Astrocyte of the cerebellum (primary cell): ENCODE measurements at regions not wholly inside any gene's neighbourhood (a gene's known extent, or its start where the extent isn't known, plus 50 kb on each side); places are given as distances from the start of the nearest gene placed in this dataset.

Experiments
- DNase-seq: peaks from one replicate; pipeline ENCODE4 v3.0.0-alpha.2; 2011; ENCODE audit warnings: low read depth
- H3K4me3 ChIP-seq: 2 replicates; pipeline ENCODE4 v1.5.1; 2011; ENCODE audit warnings: mild to moderate bottlenecking, low read depth, low read length, moderate library complexity
- in situ Hi-C: cut with HindIII; loops from 2 replicates; pipeline ENCODE4 v1.10.0; 2017; ENCODE audit warnings: low sequenced_read_pairs
- TF ChIP-seq, protein P1 (sequence below): IDR thresholded peaks from 2 replicates; pipeline ENCODE4 v1.5.1; 2012; ENCODE audit warnings: low read length, low read depth, moderate library complexity, mild to moderate bottlenecking; ENCODE audit errors: missing control alignments

DNA sequence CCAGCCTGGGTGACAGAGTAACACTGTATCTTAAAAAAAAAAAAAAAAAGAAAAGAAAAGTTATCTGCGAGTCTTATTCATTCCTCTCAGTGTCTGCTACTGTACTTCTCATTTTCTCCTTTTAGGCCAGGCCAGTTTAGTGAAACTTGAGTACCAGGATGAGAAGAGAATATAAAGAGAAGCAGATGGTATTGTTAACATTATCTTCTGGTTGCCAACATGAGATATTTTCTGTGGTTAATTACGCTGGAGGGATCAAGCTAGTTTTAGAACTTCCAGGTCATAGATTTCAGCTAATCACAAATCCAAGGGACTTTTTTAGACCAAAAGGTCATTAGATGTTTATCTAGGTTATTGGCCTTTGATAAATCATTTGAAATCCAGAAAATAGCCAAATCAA, 252.6 kb upstream of the SMIM30 start:
- in situ Hi-C loops, result no loop called here
- DNase-seq, result peak; percentile 2
- no peak overlapping the region for H3K4me3 ChIP-seq
- TF ChIP-seq, protein P1, sequence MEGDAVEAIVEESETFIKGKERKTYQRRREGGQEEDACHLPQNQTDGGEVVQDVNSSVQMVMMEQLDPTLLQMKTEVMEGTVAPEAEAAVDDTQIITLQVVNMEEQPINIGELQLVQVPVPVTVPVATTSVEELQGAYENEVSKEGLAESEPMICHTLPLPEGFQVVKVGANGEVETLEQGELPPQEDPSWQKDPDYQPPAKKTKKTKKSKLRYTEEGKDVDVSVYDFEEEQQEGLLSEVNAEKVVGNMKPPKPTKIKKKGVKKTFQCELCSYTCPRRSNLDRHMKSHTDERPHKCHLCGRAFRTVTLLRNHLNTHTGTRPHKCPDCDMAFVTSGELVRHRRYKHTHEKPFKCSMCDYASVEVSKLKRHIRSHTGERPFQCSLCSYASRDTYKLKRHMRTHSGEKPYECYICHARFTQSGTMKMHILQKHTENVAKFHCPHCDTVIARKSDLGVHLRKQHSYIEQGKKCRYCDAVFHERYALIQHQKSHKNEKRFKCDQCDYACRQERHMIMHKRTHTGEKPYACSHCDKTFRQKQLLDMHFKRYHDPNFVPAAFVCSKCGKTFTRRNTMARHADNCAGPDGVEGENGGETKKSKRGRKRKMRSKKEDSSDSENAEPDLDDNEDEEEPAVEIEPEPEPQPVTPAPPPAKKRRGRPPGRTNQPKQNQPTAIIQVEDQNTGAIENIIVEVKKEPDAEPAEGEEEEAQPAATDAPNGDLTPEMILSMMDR, result no peak

DNA sequence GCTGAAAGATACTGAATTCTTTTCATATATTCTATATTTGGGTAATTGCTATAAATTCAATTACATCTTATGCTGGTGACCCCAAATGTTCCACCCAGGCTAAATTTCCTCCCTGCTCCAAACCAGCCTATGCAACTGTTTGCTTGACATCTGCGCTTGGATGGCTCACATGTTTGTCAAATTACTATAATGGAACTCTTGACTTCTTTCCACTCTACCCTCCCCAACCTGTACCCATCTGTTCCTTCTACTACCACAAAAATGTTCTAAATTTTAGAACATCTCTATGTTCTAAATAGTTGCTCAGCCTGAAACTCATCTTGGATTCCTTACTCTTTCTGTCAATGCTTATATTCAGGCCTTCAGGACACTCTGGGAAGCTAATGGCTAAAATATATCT, 249.9 kb upstream of the SMIM30 start:
- TF ChIP-seq, protein P1, result no peak
- no peak overlapping the region for H3K4me3 ChIP-seq
- no peak for DNase-seq
- in situ Hi-C loops, result no loop called here

DNA sequence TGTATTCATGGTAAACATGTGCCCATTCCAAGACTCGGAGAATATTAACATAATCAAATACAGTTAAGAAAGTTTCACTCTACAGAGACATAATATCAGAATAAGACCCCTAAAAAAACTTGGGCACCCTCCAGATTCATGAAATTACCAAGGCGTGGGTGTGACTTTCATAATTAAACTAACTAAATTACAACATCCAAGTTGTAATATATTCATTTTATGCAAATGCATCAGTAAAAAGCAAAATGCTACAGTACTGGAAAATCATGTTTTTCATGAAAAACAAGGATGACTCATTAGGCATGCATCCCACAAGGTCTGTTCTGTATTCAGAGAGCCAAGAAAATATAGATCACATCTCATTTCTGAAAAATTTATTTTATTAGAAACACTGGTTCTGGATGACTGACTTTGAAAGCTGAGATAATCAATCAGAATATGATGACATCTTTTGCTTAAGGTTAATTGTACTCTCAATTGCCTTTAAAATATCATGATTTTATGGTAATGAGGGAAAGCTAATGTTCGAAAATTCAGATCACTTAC, 248.8 kb upstream of the SMIM30 start:
- peak; percentile 6 for DNase-seq
- in situ Hi-C loops, result no loop called here
- TF ChIP-seq, protein P1, result no peak
- no peak overlapping the region for H3K4me3 ChIP-seq

DNA sequence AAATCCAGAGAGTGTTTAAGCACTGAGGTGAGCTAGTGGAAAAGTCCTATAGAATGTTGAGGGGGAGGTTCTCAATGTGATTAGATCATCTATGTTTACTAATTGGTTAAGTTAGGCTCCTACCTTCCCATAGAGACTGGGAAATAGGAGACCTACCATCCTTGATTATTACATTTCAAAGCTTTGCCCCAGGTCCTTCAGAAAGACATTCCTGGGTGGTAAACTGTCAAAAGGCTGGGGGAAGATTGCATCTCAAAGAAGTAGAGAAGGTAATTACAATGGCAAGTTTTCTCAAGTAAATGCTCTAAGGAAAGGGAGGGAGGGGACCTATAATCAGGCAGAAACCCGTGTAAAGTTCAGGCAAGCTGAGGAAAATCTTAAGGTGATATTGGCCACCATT, 247.8 kb upstream of the SMIM30 start:
- no peak overlapping the region for H3K4me3 ChIP-seq
- in situ Hi-C loops, result no loop called here
- DNase-seq, result no peak
- TF ChIP-seq, protein P1, result no peak

DNA sequence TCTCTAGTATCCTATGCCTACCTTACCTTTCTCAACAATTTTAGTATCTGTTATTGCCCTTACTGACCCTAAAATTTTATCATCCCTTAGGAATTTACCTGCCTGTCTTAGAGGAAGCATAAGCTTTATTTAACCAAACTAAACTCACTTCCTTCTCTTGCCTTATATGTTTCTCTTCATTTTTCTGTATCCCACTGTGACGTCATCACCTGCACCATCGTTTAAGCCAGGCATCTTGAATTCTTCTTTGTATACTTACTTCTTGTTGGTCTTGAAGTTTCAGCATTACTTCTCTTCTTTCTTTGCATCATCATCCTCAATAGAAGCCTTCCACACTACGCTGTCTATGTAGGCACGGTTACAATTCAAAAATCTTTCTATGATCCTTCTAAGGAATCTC, 231.0 kb upstream of the SMIM30 start:
- in situ Hi-C loops, result no loop called here
- H3K4me3 ChIP-seq, result no peak overlapping the region
- DNase-seq, result no peak
- TF ChIP-seq, protein P1, result no peak

DNA sequence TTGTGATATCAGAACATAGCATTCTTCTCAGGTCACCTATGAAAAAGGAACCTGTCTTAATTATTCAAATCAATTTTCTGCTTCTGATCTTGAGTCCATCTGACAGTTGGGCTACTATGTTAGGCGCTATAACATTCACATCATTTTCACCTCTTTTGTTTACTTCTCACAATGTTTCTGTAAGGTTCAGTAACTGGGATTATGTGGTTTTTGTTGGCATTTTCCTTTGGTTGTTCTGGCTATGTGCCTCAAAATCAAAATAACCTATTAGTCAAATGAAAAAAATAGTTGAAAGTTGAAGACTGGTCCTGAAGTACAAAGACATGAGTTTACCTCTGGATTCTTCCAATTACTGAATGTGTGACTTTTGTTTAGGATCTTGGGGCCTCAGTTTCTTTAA, 221.3 kb upstream of the SMIM30 start:
- TF ChIP-seq, protein P1, result no peak
- H3K4me3 ChIP-seq, result no peak overlapping the region
- no peak for DNase-seq
- in situ Hi-C loops, result no loop called here
